ENCODE measurements at regions not wholly inside any gene's neighbourhood (a gene's known extent, or its start where the extent isn't known, plus 50 kb on each side); places are given as distances from the start of the nearest gene placed in this dataset.
A peak's percentile ranks its signal among the peaks of the same experiment; 100 is the strongest.
"Not testable (repeated sequence)": the region's sequence is repeated elsewhere in the genome, so short reads cannot be mapped to it uniquely, and the experiment has no call there.

GRCh38 chr18:78492064-78492812, 487.4 kb upstream of the SALL3 start:
- DNase-seq (ENCODE audit: low spot score): no peak
- Histone ChIP-seq H3K4me3 (no peak overlapping the region), H3K27ac (no peak overlapping the region)
- no peak for TF ChIP-seq CTCF (IDR thresholded peaks at IDR 0.05)

GRCh38 chr18:78492813-78493371, 486.7 kb upstream of the SALL3 start:
- no peak overlapping the region for H3K27ac ChIP-seq
- no peak for TF ChIP-seq CTCF (IDR thresholded peaks at IDR 0.05)
- H3K4me3 ChIP-seq: no peak overlapping the region
- DNase-seq (ENCODE audit: low spot score): no peak

- H3K27ac ChIP-seq; DNase-seq (ENCODE audit: low spot score); H3K4me3 ChIP-seq: not testable (repeated sequence)
Measured at GRCh38 chr18:78493490-78493889, 486.1 kb upstream of the SALL3 start.

- H3K27ac ChIP-seq: no peak overlapping the region
Measured at GRCh38 chr18:78494204-78495085, 485.2 kb upstream of the SALL3 start.

GRCh38 chr18:78495550-78495949, 484.1 kb upstream of the SALL3 start:
- TF ChIP-seq CTCF (IDR thresholded peaks at IDR 0.05): no peak
- peak; percentile 26 for DNase-seq (ENCODE audit: low spot score)
- Histone ChIP-seq H3K4me3 (no peak overlapping the region), H3K27ac (no peak overlapping the region)

More at GRCh38 chr18:78494204-78495085, 485.2 kb upstream of the SALL3 start:
- no peak for TF ChIP-seq CTCF (IDR thresholded peaks at IDR 0.05)
- no peak for DNase-seq (ENCODE audit: low spot score)
- no peak overlapping the region for H3K4me3 ChIP-seq

- TF ChIP-seq CTCF (IDR thresholded peaks at IDR 0.05): no peak
- DNase-seq (ENCODE audit: low spot score): peak; percentile 64
- Histone ChIP-seq H3K27ac (no peak overlapping the region), H3K4me3 (no peak overlapping the region)
Measured at GRCh38 chr18:78496079-78496478, 483.5 kb upstream of the SALL3 start.

GRCh38 chr18:78497641-78498040, 482.0 kb upstream of the SALL3 start:
- Histone ChIP-seq H3K27ac (no peak overlapping the region), H3K4me3 (no peak overlapping the region)
- peak; percentile 43 for DNase-seq (ENCODE audit: low spot score)
- no peak for TF ChIP-seq CTCF (IDR thresholded peaks at IDR 0.05)

Measured in coronary artery (tissue), 2 donors.